Keratinocyte (primary cell): ENCODE measurements at regions not wholly inside any gene's neighbourhood (a gene's known extent, or its start where the extent isn't known, plus 50 kb on each side); places are given as distances from the start of the nearest gene placed in this dataset.

Experiments used
- DNase-seq: peaks from one replicate; pipeline ENCODE4 v3.0.0-alpha.2; 2011; ENCODE audit warnings: low read depth, missing footprints, low spot score
- FAIRE-seq: peaks from 2 replicates; lab custom pipeline; 2011; peaks lifted over from hg19 to GRCh38; lab: Jason Lieb, UNC
- H2AFZ ChIP-seq: 2 replicates; pipeline ENCODE4 v1.6.0; 2012; ENCODE audit warnings: low read length, control low read depth, inconsistent platforms; ENCODE audit not compliant: control insufficient read depth
- H3K27ac ChIP-seq: 2 replicates; pipeline ENCODE4 v1.5.1; 2011; ENCODE audit warnings: low read length; ENCODE audit not compliant: control insufficient read depth, insufficient read depth
- H3K27me3 ChIP-seq: 3 replicates; pipeline ENCODE4 v1.6.0; 2011; ENCODE audit warnings: low read length; ENCODE audit not compliant: control insufficient read depth, insufficient read depth; ENCODE audit errors: extremely low read depth
- H3K36me3 ChIP-seq, 2 experiments: 2 replicates in 1 of 2; 3 replicates in 1 of 2; pipeline ENCODE4 v1.5.1; 2011; ENCODE audit warnings: low read length in 2 of 2, mild to moderate bottlenecking in 1 of 2; ENCODE audit not compliant: control insufficient read depth in 2 of 2, insufficient read depth in 2 of 2; ENCODE audit errors: extremely low read depth in 1 of 2
- H3K4me1 ChIP-seq: 3 replicates; pipeline ENCODE4 v1.5.1; 2011; ENCODE audit warnings: low read length; ENCODE audit not compliant: control insufficient read depth, insufficient read depth; ENCODE audit errors: extremely low read depth
- H3K4me2 ChIP-seq: 3 replicates; pipeline ENCODE4 v1.6.0; 2011; ENCODE audit warnings: low read depth, low read length; ENCODE audit not compliant: control insufficient read depth, insufficient read depth; ENCODE audit errors: extremely low read depth
- H3K4me3 ChIP-seq, 3 experiments: fragments of 200-600 bp in 1 of 3; sonication (generic) in 1 of 3; 2 replicates in 2 of 3; 3 replicates in 1 of 3; pipeline ENCODE4 v1.5.1; 2011 to 2016; ENCODE audit warnings: low read length in 3 of 3, mild to moderate bottlenecking in 3 of 3, control low read depth in 2 of 3, inconsistent platforms in 1 of 3, low read depth in 1 of 3, mixed read lengths in 1 of 3, mixed run types in 1 of 3, moderate library complexity in 1 of 3; ENCODE audit not compliant: control insufficient read depth in 2 of 3, insufficient read depth in 2 of 3; ENCODE audit errors: extremely low read depth in 1 of 3
- H3K79me2 ChIP-seq: 2 replicates; pipeline ENCODE4 v1.6.0; 2012; ENCODE audit warnings: low read length; ENCODE audit not compliant: control insufficient read depth, insufficient read depth
- H3K9ac ChIP-seq: 3 replicates; pipeline ENCODE4 v1.6.0; 2011; ENCODE audit warnings: low read length; ENCODE audit not compliant: control insufficient read depth, insufficient read depth; ENCODE audit errors: extremely low read depth
- H3K9me1 ChIP-seq: 3 replicates; pipeline ENCODE4 v1.6.0; 2011; ENCODE audit warnings: low read length; ENCODE audit not compliant: control insufficient read depth, insufficient read depth; ENCODE audit errors: extremely low read depth
- H3K9me3 ChIP-seq: 2 replicates; pipeline ENCODE4 v1.5.1; 2012; ENCODE audit warnings: low read depth, low read length; ENCODE audit not compliant: control insufficient read depth
- H4K20me1 ChIP-seq: 3 replicates; pipeline ENCODE4 v1.6.0; 2011; ENCODE audit warnings: low read length; ENCODE audit not compliant: control insufficient read depth, insufficient read depth; ENCODE audit errors: extremely low read depth
- CTCF ChIP-seq, 3 experiments: IDR thresholded peaks in 1 of 3; conservative IDR thresholded peaks in 1 of 3; optimal IDR thresholded peaks in 1 of 3; 2 replicates in 2 of 3; 3 replicates in 1 of 3; pipeline versions ENCODE3 to v1.5.1; 2011; ENCODE audit warnings: low read length in 3 of 3, mild to moderate bottlenecking in 3 of 3, moderate library complexity in 2 of 3, control low read depth in 1 of 3, inconsistent platforms in 1 of 3; ENCODE audit not compliant: insufficient read depth in 2 of 3; ENCODE audit errors: extremely low read depth in 1 of 3
- EZH2 ChIP-seq: IDR thresholded peaks from one replicate; pipeline ENCODE4 v1.6.1; 2012; ENCODE audit warnings: inconsistent platforms, mild to moderate bottlenecking, low read length, moderate library complexity
- dilution Hi-C: fragments of 300-500 bp; cut with MboI; formaldehyde crosslinking; loops from one replicate; pipeline ENCODE4 v1.7.0; 2020; ENCODE audit warnings: low sequenced_read_pairs; ENCODE audit not compliant: extremely low pct_ligation_motif_present

GRCh38 chr6:2611092-2611491, 139.6 kb downstream of the MYLK4 start:
- no peaks in the 10 kb centered on the region for H3K9me1 ChIP-seq
- H3K9ac ChIP-seq, result no peak overlapping the region
- H3K9me3 ChIP-seq, result no peaks in the 10 kb centered on the region
- H3K79me2 ChIP-seq, result no peaks in the 10 kb centered on the region
- no peak for TF ChIP-seq CTCF (optimal IDR thresholded peaks at IDR 0.05 in 1 of 3, IDR thresholded peaks at IDR 0.05 in 1 of 3, conservative IDR thresholded peaks at IDR 0.05 in 1 of 3; ENCODE audit: extremely low read depth in 1 of 3, insufficient read depth in 2 of 3, low read length in 3 of 3)
- no peak for TF ChIP-seq EZH2
- H3K27me3 ChIP-seq, result no peaks in the 10 kb centered on the region
- no peaks in the 10 kb centered on the region for H3K36me3 ChIP-seq
- FAIRE-seq (peak; percentile 71), DNase-seq (no peak)
- no peaks in the 10 kb centered on the region for H3K4me1 ChIP-seq
- dilution Hi-C loops, result no loop called here
- H4K20me1 ChIP-seq, result no peaks in the 10 kb centered on the region
- H2AFZ ChIP-seq, result no peak overlapping the region
- no peak overlapping the region for H3K4me3 ChIP-seq
- no peak overlapping the region for H3K4me2 ChIP-seq
- no peak overlapping the region for H3K27ac ChIP-seq

- H3K4me1 ChIP-seq, result no peaks in the 10 kb centered on the region
- H3K9me3 ChIP-seq, result no peaks in the 10 kb centered on the region
- FAIRE-seq, result no peak
- no peak for TF ChIP-seq CTCF (optimal IDR thresholded peaks at IDR 0.05 in 1 of 3, IDR thresholded peaks at IDR 0.05 in 1 of 3, conservative IDR thresholded peaks at IDR 0.05 in 1 of 3; ENCODE audit: extremely low read depth in 1 of 3, insufficient read depth in 2 of 3, low read length in 3 of 3)
- no peak for TF ChIP-seq EZH2
- no peak overlapping the region for H3K4me3 ChIP-seq
- no peak overlapping the region for H3K27ac ChIP-seq
- H3K9ac ChIP-seq, result no peak overlapping the region
- H3K27me3 ChIP-seq, result no peaks in the 10 kb centered on the region
- H3K9me1 ChIP-seq, result no peaks in the 10 kb centered on the region
- H3K79me2 ChIP-seq, result no peaks in the 10 kb centered on the region
- dilution Hi-C loops, result no loop called here
- H3K36me3 ChIP-seq, result no peaks in the 10 kb centered on the region
- H4K20me1 ChIP-seq, result no peaks in the 10 kb centered on the region
- H3K4me2 ChIP-seq, result no peak overlapping the region
- no peak for DNase-seq
- no peak overlapping the region for H2AFZ ChIP-seq
Measured at GRCh38 chr6:2608503-2608902, 142.2 kb downstream of the MYLK4 start.
